K562 (cell line): ENCODE measurements at regions not wholly inside any gene's neighbourhood (a gene's known extent, or its start where the extent isn't known, plus 50 kb on each side); places are given as distances from the start of the nearest gene placed in this dataset.

Experiments used
- DLX4 ChIP-seq: fragments of 250-450 bp; sonication (Bioruptor Pico); IDR thresholded peaks from 2 replicates; pipeline ENCODE4 v1.6.1; 2021; ENCODE audit warnings: mild to moderate bottlenecking
- E2F6 ChIP-seq, 2 experiments: IDR thresholded peaks; 2 replicates each; pipeline ENCODE4 v1.6.1; 2011; ENCODE audit warnings: borderline replicate concordance in 1 of 2, control low read depth in 1 of 2, low read depth in 1 of 2, low read length in 1 of 2, mild to moderate bottlenecking in 1 of 2, mixed read lengths in 1 of 2, moderate library complexity in 1 of 2; ENCODE audit not compliant: insufficient read depth in 1 of 2, insufficient read length in 1 of 2, poor library complexity in 1 of 2, severe bottlenecking in 1 of 2; ENCODE audit errors: extremely low read depth in 1 of 2
- EZH2 ChIP-seq: IDR thresholded peaks from 2 replicates; pipeline ENCODE4 v1.6.1; 2012; ENCODE audit warnings: low read depth, mild to moderate bottlenecking, inconsistent platforms, low read length, borderline replicate concordance
- FOSL1 ChIP-seq: fragments of 200-800 bp; sonication (Bioruptor generic); conservative IDR thresholded peaks from 2 replicates; pipeline ENCODE4 v1.6.1; 2016; ENCODE audit warnings: missing genetic modification characterization, missing compliant biosample characterization
- GATAD2A ChIP-seq: fragments of 450-650 bp; IDR thresholded peaks from 2 replicates; pipeline ENCODE4 v1.6.1; 2017
- HNRNPK ChIP-seq: fragments of 200-400 bp; formaldehyde crosslinking; IDR thresholded peaks from one replicate; pipeline ENCODE4 v1.6.1; 2018; ENCODE audit warnings: mild to moderate bottlenecking, low read depth, low read length; ENCODE audit not compliant: poor library complexity, severe bottlenecking
- KDM5B ChIP-seq: fragments of 200-600 bp; sonication (generic); IDR thresholded peaks from 2 replicates; pipeline ENCODE4 v1.6.1; 2012; ENCODE audit warnings: low read depth, mild to moderate bottlenecking, moderate library complexity, low read length, control low read depth, inconsistent platforms; ENCODE audit not compliant: insufficient replicate concordance
- NR4A1 ChIP-seq, 2 experiments: fragments of 250-450 bp in 1 of 2; fragments of 450-650 bp in 1 of 2; sonication (Bioruptor Pico) in 1 of 2; IDR thresholded peaks; 2 replicates each; pipeline versions ENCODE4 v1.4.0 to v1.6.1; 2016 to 2020; ENCODE audit warnings: mild to moderate bottlenecking in 2 of 2, missing compliant biosample characterization in 1 of 2, missing genetic modification characterization in 1 of 2, moderate library complexity in 1 of 2
- RBM39 ChIP-seq: fragments of 200-400 bp; formaldehyde crosslinking; optimal IDR thresholded peaks from 2 replicates; pipeline ENCODE3; 2018; ENCODE audit warnings: low read depth, low read length
- ZBTB34 ChIP-seq: fragments of 250-450 bp; sonication (Bioruptor Pico); IDR thresholded peaks from 2 replicates; pipeline ENCODE4 v1.8.0; 2021; ENCODE audit warnings: mild to moderate bottlenecking, moderate library complexity
- ZNF263 ChIP-seq: sonication (generic); formaldehyde crosslinking; IDR thresholded peaks from 2 replicates; pipeline ENCODE4 v1.8.0; 2022; ENCODE audit warnings: mild to moderate bottlenecking, missing genetic modification reagents, borderline replicate concordance
- ZNF584 ChIP-seq: fragments of 200-800 bp; sonication (Bioruptor generic); IDR thresholded peaks from 2 replicates; pipeline ENCODE4 v1.6.1; 2016; ENCODE audit warnings: low read depth, mild to moderate bottlenecking, missing genetic modification characterization, missing compliant biosample characterization
- ZNF75A ChIP-seq: fragments of 450-650 bp; formaldehyde crosslinking; IDR thresholded peaks from 2 replicates; pipeline ENCODE4 v1.4.0; 2020; ENCODE audit warnings: mild to moderate bottlenecking
- TF ChIP-seq, protein P1 (sequence below), 2 experiments: fragments of 250-450 bp in 1 of 2; fragments of 450-650 bp in 1 of 2; sonication (Bioruptor Pico) in 1 of 2; IDR thresholded peaks; 2 replicates each; pipeline versions ENCODE4 v1.6.1 to v1.8.0; 2016 to 2021; ENCODE audit warnings: mild to moderate bottlenecking in 2 of 2, moderate library complexity in 2 of 2, missing compliant biosample characterization in 1 of 2, missing genetic modification characterization in 1 of 2
- TF ChIP-seq, protein P2 (sequence below): fragments of 250-450 bp; sonication (Bioruptor Pico); IDR thresholded peaks from 2 replicates; pipeline ENCODE4 v1.9.0; 2021; ENCODE audit warnings: mild to moderate bottlenecking
- TF ChIP-seq, protein P3 (sequence below), 2 experiments: IDR thresholded peaks in 1 of 2; conservative IDR thresholded peaks in 1 of 2; 2 replicates each; pipeline ENCODE4 v1.6.1; 2016; ENCODE audit warnings: low read depth in 2 of 2, mild to moderate bottlenecking in 1 of 2, missing compliant biosample characterization in 1 of 2, missing genetic modification characterization in 1 of 2, moderate library complexity in 1 of 2

- no peak for TF ChIP-seq HNRNPK
- TF ChIP-seq, protein P1, sequence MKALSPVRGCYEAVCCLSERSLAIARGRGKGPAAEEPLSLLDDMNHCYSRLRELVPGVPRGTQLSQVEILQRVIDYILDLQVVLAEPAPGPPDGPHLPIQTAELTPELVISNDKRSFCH (CRISPR knock-in tag; IDR thresholded peaks at IDR 0.05), result no peak
- TF ChIP-seq, protein P1 (tag; IDR thresholded peaks at IDR 0.05), result no peak; the same call in 1 of the 2 replicates
- no peak for TF ChIP-seq DLX4 (CRISPR knock-in tag)
- TF ChIP-seq RBM39, result no peak
- TF ChIP-seq, protein P2, sequence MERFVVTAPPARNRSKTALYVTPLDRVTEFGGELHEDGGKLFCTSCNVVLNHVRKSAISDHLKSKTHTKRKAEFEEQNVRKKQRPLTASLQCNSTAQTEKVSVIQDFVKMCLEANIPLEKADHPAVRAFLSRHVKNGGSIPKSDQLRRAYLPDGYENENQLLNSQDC, result no peak
- TF ChIP-seq KDM5B, result no peak
- TF ChIP-seq EZH2, result no peak
- peak; percentile 88 for TF ChIP-seq FOSL1 (tag)
- 0 out of 2 replicates have a peak, but pooled peaks have one; percentile 42 for TF ChIP-seq GATAD2A
- 0 out of 2 replicates have a peak, but pooled peaks have one; percentile 6 for TF ChIP-seq ZNF584 (CRISPR knock-in tag)
- TF ChIP-seq, protein P3, sequence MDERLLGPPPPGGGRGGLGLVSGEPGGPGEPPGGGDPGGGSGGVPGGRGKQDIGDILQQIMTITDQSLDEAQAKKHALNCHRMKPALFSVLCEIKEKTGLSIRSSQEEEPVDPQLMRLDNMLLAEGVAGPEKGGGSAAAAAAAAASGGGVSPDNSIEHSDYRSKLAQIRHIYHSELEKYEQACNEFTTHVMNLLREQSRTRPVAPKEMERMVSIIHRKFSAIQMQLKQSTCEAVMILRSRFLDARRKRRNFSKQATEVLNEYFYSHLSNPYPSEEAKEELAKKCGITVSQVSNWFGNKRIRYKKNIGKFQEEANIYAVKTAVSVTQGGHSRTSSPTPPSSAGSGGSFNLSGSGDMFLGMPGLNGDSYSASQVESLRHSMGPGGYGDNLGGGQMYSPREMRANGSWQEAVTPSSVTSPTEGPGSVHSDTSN (CRISPR knock-in tag; IDR thresholded peaks at IDR 0.05; ENCODE audit: low read depth), result no peak
- TF ChIP-seq, protein P3 (tag; conservative IDR thresholded peaks at IDR 0.05; ENCODE audit: low read depth), result peak; percentile 29; the same call in 1 of the 2 replicates
- TF ChIP-seq ZNF75A, result no peak
- no peak for TF ChIP-seq ZNF263
- TF ChIP-seq E2F6 (IDR thresholded peaks at IDR 0.05; ENCODE audit: borderline replicate concordance in 1 of 2, extremely low read depth in 1 of 2, insufficient read depth in 1 of 2, insufficient read length in 1 of 2, low read depth in 1 of 2, low read length in 1 of 2, poor library complexity in 1 of 2, severe bottlenecking in 1 of 2), result peak in 1 of 2 experiments; percentile 52
- TF ChIP-seq NR4A1 (CRISPR knock-in tag; IDR thresholded peaks at IDR 0.05), result no peak
- TF ChIP-seq NR4A1 (tag; IDR thresholded peaks at IDR 0.05), result 0 out of 2 replicates have a peak, but pooled peaks have one; percentile 3
- no peak for TF ChIP-seq ZBTB34 (CRISPR knock-in tag)
Measured at GRCh38 chr18:62450546-62451410, 72.0 kb upstream of the ZCCHC2 start (continued).
